ENCODE measurements at regions not wholly inside any gene's neighbourhood (a gene's known extent, or its start where the extent isn't known, plus 50 kb on each side); places are given as distances from the start of the nearest gene placed in this dataset.

DNA sequence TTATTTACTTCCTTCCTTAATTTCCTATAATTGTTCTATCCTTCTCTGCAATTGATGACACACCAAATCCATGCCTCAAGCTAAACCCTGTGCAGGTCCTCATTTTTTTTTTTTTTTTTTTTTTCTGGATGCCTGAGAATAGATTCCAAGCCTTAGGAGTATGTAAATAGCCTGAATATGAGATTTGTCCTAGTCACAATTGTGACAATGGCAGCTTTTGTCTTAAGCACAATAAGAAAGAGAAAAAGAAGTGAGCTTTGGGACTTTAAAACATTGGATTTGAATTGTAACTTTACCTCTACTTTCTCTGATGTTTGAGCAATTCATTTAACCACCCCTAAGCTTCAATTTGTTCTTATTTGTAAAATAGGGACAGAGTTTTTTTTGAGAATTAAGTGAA is 280.5 kb downstream of the TUSC1 start:
- TF ChIP-seq EZH2 (IDR thresholded peaks at IDR 0.05; ENCODE audit: borderline replicate concordance, low read depth, low read length, poor library complexity, severe bottlenecking): no peak
- TF ChIP-seq, protein P1, sequence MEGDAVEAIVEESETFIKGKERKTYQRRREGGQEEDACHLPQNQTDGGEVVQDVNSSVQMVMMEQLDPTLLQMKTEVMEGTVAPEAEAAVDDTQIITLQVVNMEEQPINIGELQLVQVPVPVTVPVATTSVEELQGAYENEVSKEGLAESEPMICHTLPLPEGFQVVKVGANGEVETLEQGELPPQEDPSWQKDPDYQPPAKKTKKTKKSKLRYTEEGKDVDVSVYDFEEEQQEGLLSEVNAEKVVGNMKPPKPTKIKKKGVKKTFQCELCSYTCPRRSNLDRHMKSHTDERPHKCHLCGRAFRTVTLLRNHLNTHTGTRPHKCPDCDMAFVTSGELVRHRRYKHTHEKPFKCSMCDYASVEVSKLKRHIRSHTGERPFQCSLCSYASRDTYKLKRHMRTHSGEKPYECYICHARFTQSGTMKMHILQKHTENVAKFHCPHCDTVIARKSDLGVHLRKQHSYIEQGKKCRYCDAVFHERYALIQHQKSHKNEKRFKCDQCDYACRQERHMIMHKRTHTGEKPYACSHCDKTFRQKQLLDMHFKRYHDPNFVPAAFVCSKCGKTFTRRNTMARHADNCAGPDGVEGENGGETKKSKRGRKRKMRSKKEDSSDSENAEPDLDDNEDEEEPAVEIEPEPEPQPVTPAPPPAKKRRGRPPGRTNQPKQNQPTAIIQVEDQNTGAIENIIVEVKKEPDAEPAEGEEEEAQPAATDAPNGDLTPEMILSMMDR (conservative IDR thresholded peaks at IDR 0.05; ENCODE audit: low read depth, low read length): no peak
- no peak overlapping the region for H3K27ac ChIP-seq (ENCODE audit: low read depth, low read length, poor library complexity, severe bottlenecking)
- H3K4me1 ChIP-seq (ENCODE audit: insufficient read depth, low read length, poor library complexity, severe bottlenecking): no peaks in the 10 kb centered on the region
- POLR2A ChIA-PET (ENCODE audit: low non-redundant PET): no interaction called here
- H3K4me3 ChIP-seq (ENCODE audit: low read depth, low read length, poor library complexity, severe bottlenecking): no peak overlapping the region
- no peak for DNase-seq (ENCODE audit: low spot score)
- no peaks in the 10 kb centered on the region for H3K9me3 ChIP-seq (ENCODE audit: low read depth, low read length, poor library complexity, severe bottlenecking)
- no peaks in the 10 kb centered on the region for H3K27me3 ChIP-seq (replicated peaks; ENCODE audit: insufficient read depth, low read depth, low read length, poor library complexity)
- intact Hi-C loops (cut with micrococcal nuclease; ENCODE audit: unreplicated experiment): no loop called here
- no peaks in the 10 kb centered on the region for H3K36me3 ChIP-seq (ENCODE audit: insufficient read depth, low read length, poor library complexity, severe bottlenecking)
- BruUV-seq (replicated peaks): no TSS peak
- CTCF ChIA-PET: no interaction called here

DNA sequence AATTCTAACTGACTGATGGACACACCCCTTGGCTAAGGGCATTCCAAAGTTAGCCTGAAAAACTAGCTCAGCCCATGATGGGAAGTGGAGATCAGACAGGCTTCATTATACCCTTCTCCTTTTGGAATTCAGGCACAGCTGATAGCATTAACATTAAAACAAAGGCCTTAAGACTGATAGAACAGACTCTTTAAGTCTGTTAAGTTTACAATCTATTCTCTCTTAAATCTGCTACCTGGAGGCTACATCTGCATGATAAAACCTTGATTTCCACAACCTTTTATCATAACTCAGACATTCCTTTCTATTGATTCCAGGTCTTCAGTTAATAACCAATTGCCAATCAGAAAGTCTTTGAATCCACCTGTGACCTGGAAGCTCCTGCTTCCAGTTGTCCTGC is 281.4 kb downstream of the TUSC1 start:
- Histone ChIP-seq H3K27me3 (replicated peaks; ENCODE audit: insufficient read depth, low read depth, low read length, poor library complexity) (no peaks in the 10 kb centered on the region), H3K27ac (ENCODE audit: low read depth, low read length, poor library complexity, severe bottlenecking) (no peak overlapping the region), H3K4me1 (ENCODE audit: insufficient read depth, low read length, poor library complexity, severe bottlenecking) (no peaks in the 10 kb centered on the region), H3K36me3 (ENCODE audit: insufficient read depth, low read length, poor library complexity, severe bottlenecking) (no peaks in the 10 kb centered on the region), H3K4me3 (ENCODE audit: low read depth, low read length, poor library complexity, severe bottlenecking) (no peak overlapping the region), H3K9me3 (ENCODE audit: low read depth, low read length, poor library complexity, severe bottlenecking) (no peaks in the 10 kb centered on the region)
- DNase-seq (ENCODE audit: low spot score): no peak
- POLR2A ChIA-PET (ENCODE audit: low non-redundant PET): no interaction called here
- CTCF ChIA-PET: no interaction called here
- intact Hi-C loops (cut with micrococcal nuclease; ENCODE audit: unreplicated experiment): no loop called here
- no TSS peak for BruUV-seq (replicated peaks)
- TF ChIP-seq, protein P1 (conservative IDR thresholded peaks at IDR 0.05; ENCODE audit: low read depth, low read length): no peak
- TF ChIP-seq EZH2 (IDR thresholded peaks at IDR 0.05; ENCODE audit: borderline replicate concordance, low read depth, low read length, poor library complexity, severe bottlenecking): no peak

DNA sequence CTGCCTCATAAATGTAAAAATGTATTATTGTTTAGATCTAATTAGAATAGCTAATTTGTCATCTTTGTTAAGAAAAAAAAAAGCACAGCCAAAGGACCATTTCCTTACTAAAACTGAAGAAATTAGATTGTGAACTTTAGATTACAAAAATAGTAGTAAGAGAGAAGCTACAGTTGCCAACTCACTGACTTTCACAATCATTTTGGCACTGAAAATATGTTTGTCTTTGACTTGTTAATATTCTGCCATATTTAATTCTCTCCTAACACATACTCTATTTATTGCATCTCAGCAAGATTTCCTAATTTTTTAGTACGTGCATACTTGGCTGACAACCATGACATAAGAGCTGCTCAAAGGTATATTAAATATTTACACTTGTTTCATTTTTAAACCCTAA is 297.1 kb downstream of the TUSC1 start:
- ChIA-PET POLR2A (ENCODE audit: low non-redundant PET) (no interaction called here), CTCF (no interaction called here)
- TF ChIP-seq EZH2 (IDR thresholded peaks at IDR 0.05; ENCODE audit: borderline replicate concordance, low read depth, low read length, poor library complexity, severe bottlenecking): no peak
- TF ChIP-seq, protein P1 (conservative IDR thresholded peaks at IDR 0.05; ENCODE audit: low read depth, low read length): no peak
- intact Hi-C loops (cut with micrococcal nuclease; ENCODE audit: unreplicated experiment): no loop called here
- no peaks in the 10 kb centered on the region for H3K36me3 ChIP-seq (ENCODE audit: insufficient read depth, low read length, poor library complexity, severe bottlenecking)
- no peaks in the 10 kb centered on the region for H3K27me3 ChIP-seq (replicated peaks; ENCODE audit: insufficient read depth, low read depth, low read length, poor library complexity)
- H3K4me3 ChIP-seq (ENCODE audit: low read depth, low read length, poor library complexity, severe bottlenecking): no peak overlapping the region
- no peak for DNase-seq (ENCODE audit: low spot score)
- no peak overlapping the region for H3K27ac ChIP-seq (ENCODE audit: low read depth, low read length, poor library complexity, severe bottlenecking)
- no peaks in the 10 kb centered on the region for H3K4me1 ChIP-seq (ENCODE audit: insufficient read depth, low read length, poor library complexity, severe bottlenecking)
- no peaks in the 10 kb centered on the region for H3K9me3 ChIP-seq (ENCODE audit: low read depth, low read length, poor library complexity, severe bottlenecking)
- BruUV-seq (replicated peaks): no TSS peak

Data from A673 (cell line).